ENCODE measurements at regions not wholly inside any gene's neighbourhood (a gene's known extent, or its start where the extent isn't known, plus 50 kb on each side); places are given as distances from the start of the nearest gene placed in this dataset.

DNA sequence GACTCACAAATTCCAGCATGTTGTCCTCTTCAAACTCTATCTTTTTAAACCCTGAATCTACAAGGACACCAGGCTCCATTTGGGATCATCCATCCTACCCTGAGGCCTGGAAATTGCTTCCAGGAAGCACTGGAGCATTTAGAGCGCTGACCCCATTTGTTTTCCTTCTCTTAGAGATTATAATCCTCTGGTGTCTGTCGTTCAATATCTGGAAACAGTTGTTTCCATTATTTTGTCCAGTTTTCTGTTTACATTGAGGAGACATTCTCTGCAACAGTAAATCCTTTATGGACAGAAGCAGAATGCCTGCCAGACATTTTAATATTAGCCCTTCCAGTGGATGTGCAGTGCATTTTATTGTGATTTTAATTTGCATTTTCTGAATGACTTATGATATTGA lies 119.4 kb upstream of the MEOX2 start:
- H3K4me3 Mint-ChIP-seq (ENCODE audit: unreplicated experiment): no peak overlapping the region
- H3K36me3 Mint-ChIP-seq (ENCODE audit: low read depth, unreplicated experiment): no peaks in the 10 kb centered on the region
- H3K9me3 ChIP-seq (ENCODE audit: insufficient read depth, low read depth, low read length): no peaks in the 10 kb centered on the region
- H3K79me2 ChIP-seq (ENCODE audit: insufficient read depth, low read length): no peaks in the 10 kb centered on the region
- TF ChIP-seq, protein P1, sequence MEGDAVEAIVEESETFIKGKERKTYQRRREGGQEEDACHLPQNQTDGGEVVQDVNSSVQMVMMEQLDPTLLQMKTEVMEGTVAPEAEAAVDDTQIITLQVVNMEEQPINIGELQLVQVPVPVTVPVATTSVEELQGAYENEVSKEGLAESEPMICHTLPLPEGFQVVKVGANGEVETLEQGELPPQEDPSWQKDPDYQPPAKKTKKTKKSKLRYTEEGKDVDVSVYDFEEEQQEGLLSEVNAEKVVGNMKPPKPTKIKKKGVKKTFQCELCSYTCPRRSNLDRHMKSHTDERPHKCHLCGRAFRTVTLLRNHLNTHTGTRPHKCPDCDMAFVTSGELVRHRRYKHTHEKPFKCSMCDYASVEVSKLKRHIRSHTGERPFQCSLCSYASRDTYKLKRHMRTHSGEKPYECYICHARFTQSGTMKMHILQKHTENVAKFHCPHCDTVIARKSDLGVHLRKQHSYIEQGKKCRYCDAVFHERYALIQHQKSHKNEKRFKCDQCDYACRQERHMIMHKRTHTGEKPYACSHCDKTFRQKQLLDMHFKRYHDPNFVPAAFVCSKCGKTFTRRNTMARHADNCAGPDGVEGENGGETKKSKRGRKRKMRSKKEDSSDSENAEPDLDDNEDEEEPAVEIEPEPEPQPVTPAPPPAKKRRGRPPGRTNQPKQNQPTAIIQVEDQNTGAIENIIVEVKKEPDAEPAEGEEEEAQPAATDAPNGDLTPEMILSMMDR (IDR thresholded peaks at IDR 0.05; ENCODE audit: insufficient read depth, low read depth, low read length): no peak
- TF ChIP-seq EZH2 (IDR thresholded peaks at IDR 0.05; ENCODE audit: insufficient read depth, low read length): no peak
- H3K4me2 ChIP-seq (ENCODE audit: low read length): no peak overlapping the region
- no peak overlapping the region for H2AFZ ChIP-seq (ENCODE audit: low read depth, low read length)
- peaks cover 20% of the 10 kb centered on the region for H3K4me1 Mint-ChIP-seq (ENCODE audit: low read depth, unreplicated experiment)
- FAIRE-seq (no peak), DNase-seq (ENCODE audit: low read depth) (no peak)
- no peaks in the 10 kb centered on the region for H3K27me3 Mint-ChIP-seq (ENCODE audit: low read depth, unreplicated experiment)
- H3K9ac ChIP-seq (ENCODE audit: low read length): no peak overlapping the region
- no peaks in the 10 kb centered on the region for H3K4me1 ChIP-seq (ENCODE audit: insufficient read depth, low read length)
- H3K4me3 ChIP-seq (ENCODE audit: insufficient read depth, low read depth, low read length): no peak overlapping the region
- H4K20me1 ChIP-seq (ENCODE audit: insufficient read depth, low read length): no peaks in the 10 kb centered on the region
- H3K27me3 ChIP-seq (ENCODE audit: insufficient read depth, low read length): no peaks in the 10 kb centered on the region
- H3K27ac Mint-ChIP-seq (ENCODE audit: unreplicated experiment): no peak overlapping the region
- H3K36me3 ChIP-seq (ENCODE audit: insufficient read depth, low read length): no peaks in the 10 kb centered on the region
- H3K9me3 Mint-ChIP-seq (ENCODE audit: unreplicated experiment): peaks cover 3% of the 10 kb centered on the region
- H3K27ac ChIP-seq (ENCODE audit: low read depth, low read length): no peak overlapping the region

DNA sequence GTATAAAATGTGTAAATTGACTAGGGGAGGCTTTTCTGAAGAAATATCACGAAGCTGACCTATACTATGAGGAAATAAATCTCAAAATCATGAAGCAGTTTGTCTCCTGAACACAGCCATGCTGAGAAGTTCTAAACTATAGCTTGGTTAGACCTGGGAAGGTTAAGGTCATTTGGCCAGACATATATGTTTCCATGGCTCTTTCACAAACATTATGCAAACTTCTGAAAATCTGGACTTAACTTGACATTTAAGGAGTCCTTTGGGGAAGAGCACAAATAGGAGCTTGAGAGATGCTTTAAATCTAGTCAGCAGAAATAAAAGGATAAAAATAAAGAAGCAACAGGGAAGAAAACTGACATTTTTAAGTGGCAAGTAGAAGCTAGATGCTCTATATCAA lies 115.9 kb upstream of the MEOX2 start:
- Histone ChIP-seq H2AFZ (ENCODE audit: low read depth, low read length) (no peak overlapping the region), H3K9me3 (ENCODE audit: insufficient read depth, low read depth, low read length) (no peaks in the 10 kb centered on the region), H3K9ac (ENCODE audit: low read length) (no peak overlapping the region), H3K27ac (ENCODE audit: low read depth, low read length) (no peak overlapping the region), H3K27me3 (ENCODE audit: insufficient read depth, low read length) (no peaks in the 10 kb centered on the region), H3K36me3 (ENCODE audit: insufficient read depth, low read length) (no peaks in the 10 kb centered on the region), H3K4me1 (ENCODE audit: insufficient read depth, low read length) (no peaks in the 10 kb centered on the region), H4K20me1 (ENCODE audit: insufficient read depth, low read length) (no peaks in the 10 kb centered on the region), H3K79me2 (ENCODE audit: insufficient read depth, low read length) (no peaks in the 10 kb centered on the region), H3K4me2 (ENCODE audit: low read length) (no peak overlapping the region), H3K4me3 (ENCODE audit: insufficient read depth, low read depth, low read length) (no peak overlapping the region)
- TF ChIP-seq EZH2 (IDR thresholded peaks at IDR 0.05; ENCODE audit: insufficient read depth, low read length): no peak
- TF ChIP-seq, protein P1 (IDR thresholded peaks at IDR 0.05; ENCODE audit: insufficient read depth, low read depth, low read length): no peak
- Mint-ChIP-seq H3K36me3 (ENCODE audit: low read depth, unreplicated experiment) (no peaks in the 10 kb centered on the region), H3K4me3 (ENCODE audit: unreplicated experiment) (no peak overlapping the region), H3K27me3 (ENCODE audit: low read depth, unreplicated experiment) (no peaks in the 10 kb centered on the region), H3K9me3 (ENCODE audit: unreplicated experiment) (no peaks in the 10 kb centered on the region), H3K4me1 (ENCODE audit: low read depth, unreplicated experiment) (peaks cover 27% of the 10 kb centered on the region), H3K27ac (ENCODE audit: unreplicated experiment) (peak overlapping the region; percentile 87)
- DNase-seq (ENCODE audit: low read depth): no peak
- FAIRE-seq: no peak

DNA sequence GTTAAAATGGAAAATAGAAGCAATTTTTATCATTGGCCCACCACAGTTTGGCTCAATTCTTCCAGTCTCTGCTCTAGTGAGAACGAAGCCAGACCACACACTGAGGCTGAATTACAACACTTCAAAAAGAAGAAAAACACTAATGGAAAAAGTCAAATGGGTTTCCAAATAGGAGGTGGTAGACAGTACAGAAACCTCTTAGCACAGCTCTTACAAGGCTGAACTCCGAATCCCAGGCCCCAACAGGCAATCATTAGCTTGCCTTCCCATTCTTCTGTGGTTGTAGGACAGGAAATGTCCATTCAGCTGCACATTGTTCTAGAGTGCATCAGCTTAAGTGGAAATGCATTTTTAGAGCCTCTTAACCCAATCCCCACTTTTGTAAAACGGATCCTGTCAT lies 115.1 kb upstream of the MEOX2 start:
- FAIRE-seq (peak; percentile 77), DNase-seq (ENCODE audit: low read depth) (peak; percentile 73)
- H3K9me3 ChIP-seq (ENCODE audit: insufficient read depth, low read depth, low read length): no peaks in the 10 kb centered on the region
- no peaks in the 10 kb centered on the region for H3K27me3 ChIP-seq (ENCODE audit: insufficient read depth, low read length)
- H3K36me3 Mint-ChIP-seq (ENCODE audit: low read depth, unreplicated experiment): no peaks in the 10 kb centered on the region
- no peaks in the 10 kb centered on the region for H4K20me1 ChIP-seq (ENCODE audit: insufficient read depth, low read length)
- no peaks in the 10 kb centered on the region for H3K4me1 ChIP-seq (ENCODE audit: insufficient read depth, low read length)
- H3K4me2 ChIP-seq (ENCODE audit: low read length): peak overlapping the region; percentile 24
- H3K9ac ChIP-seq (ENCODE audit: low read length): no peak overlapping the region
- no peak overlapping the region for H3K4me3 ChIP-seq (ENCODE audit: insufficient read depth, low read depth, low read length)
- no peaks in the 10 kb centered on the region for H3K9me3 Mint-ChIP-seq (ENCODE audit: unreplicated experiment)
- H3K27me3 Mint-ChIP-seq (ENCODE audit: low read depth, unreplicated experiment): no peaks in the 10 kb centered on the region
- H2AFZ ChIP-seq (ENCODE audit: low read depth, low read length): no peak overlapping the region
- no peaks in the 10 kb centered on the region for H3K79me2 ChIP-seq (ENCODE audit: insufficient read depth, low read length)
- no peak for TF ChIP-seq EZH2 (IDR thresholded peaks at IDR 0.05; ENCODE audit: insufficient read depth, low read length)
- TF ChIP-seq, protein P1 (IDR thresholded peaks at IDR 0.05; ENCODE audit: insufficient read depth, low read depth, low read length): no peak
- no peaks in the 10 kb centered on the region for H3K36me3 ChIP-seq (ENCODE audit: insufficient read depth, low read length)
- peak overlapping the region; percentile 87 for H3K27ac Mint-ChIP-seq (ENCODE audit: unreplicated experiment)
- no peak overlapping the region for H3K4me3 Mint-ChIP-seq (ENCODE audit: unreplicated experiment)
- peaks cover 27% of the 10 kb centered on the region for H3K4me1 Mint-ChIP-seq (ENCODE audit: low read depth, unreplicated experiment)
- no peak overlapping the region for H3K27ac ChIP-seq (ENCODE audit: low read depth, low read length)

Data from astrocyte (in vitro differentiated cells and primary cell).